Stimulated activated CD4-positive, alpha-beta T cell treated with anti-CD3 and anti-CD28 coated beads, Interleukin-12 subunit alpha, Interleukin-12 subunit beta, amount 100 ng/mL, for 24 hours (primary cell): ENCODE measurements at regions not wholly inside any gene's neighbourhood (a gene's known extent, or its start where the extent isn't known, plus 50 kb on each side); places are given as distances from the start of the nearest gene placed in this dataset.
"Not testable (repeated sequence)": the region's sequence is repeated elsewhere in the genome, so short reads cannot be mapped to it uniquely, and the experiment has no call there.

Experiments
- DNase-seq, 2 experiments: peaks; one replicate each; pipeline ENCODE4 v3.0.0-alpha.2; 2020; ENCODE audit warnings: low read depth in 2 of 2

DNA sequence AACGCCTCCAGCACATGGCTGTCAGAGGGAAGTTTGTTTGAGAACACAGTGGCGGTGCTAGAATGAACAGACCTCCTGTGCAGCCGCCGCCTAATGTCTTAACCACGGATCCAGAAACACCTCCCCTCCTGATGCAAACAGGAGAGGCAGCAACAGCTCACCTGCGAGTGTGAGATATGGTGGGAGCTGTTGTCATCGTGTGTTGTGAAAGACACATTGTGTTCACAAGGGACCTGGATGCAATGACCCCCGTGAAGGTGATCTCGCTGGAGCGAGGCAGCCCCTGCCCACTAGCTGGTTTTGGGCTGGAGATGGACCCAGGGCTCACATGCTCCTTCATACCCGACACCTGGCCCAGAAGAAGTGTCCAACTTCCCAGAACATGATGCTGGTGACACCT is 315.3 kb upstream of the C1orf174 start:
- no peak for DNase-seq

DNA sequence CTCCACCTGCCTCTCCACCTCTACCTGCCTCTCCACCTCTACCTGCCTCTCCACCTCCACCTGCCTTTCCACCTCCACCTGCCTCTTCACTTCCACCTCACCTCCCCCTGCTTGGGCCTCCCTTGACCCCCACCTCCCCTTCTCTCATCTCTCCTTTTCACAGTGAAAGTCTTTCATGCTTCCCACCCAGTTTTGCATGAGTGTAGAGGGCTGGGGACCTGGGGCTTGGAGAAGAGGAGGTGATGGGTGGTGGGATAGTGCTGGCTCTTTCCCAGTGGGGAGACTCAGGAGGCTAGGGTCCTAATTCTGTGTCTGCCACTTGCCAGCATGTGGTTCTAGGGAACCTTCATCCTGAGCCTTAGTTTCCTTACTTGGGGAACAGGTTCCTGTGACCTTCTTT is 316.2 kb upstream of the C1orf174 start:
- DNase-seq, result no peak

DNA sequence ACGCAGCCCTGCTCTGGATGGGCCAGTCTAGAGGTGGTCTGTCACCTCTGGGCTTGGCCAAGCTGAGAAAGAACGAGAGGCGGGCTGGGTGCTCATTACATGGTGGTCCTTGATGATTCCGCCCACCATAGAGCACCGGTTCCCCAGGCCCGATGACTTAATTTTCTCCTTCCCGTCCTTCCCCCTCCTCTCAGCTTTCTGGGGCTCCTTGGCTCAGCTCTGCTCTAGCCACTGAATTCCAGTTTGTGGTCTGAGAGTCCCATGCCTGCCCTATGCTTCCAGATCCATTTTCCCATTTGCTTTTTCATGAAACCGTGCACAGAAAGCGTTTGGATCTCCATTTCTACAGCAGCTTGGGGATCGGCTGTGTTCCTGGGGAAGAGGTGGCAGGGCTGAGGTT is 318.5 kb upstream of the C1orf174 start:
- DNase-seq, result no peak

DNA sequence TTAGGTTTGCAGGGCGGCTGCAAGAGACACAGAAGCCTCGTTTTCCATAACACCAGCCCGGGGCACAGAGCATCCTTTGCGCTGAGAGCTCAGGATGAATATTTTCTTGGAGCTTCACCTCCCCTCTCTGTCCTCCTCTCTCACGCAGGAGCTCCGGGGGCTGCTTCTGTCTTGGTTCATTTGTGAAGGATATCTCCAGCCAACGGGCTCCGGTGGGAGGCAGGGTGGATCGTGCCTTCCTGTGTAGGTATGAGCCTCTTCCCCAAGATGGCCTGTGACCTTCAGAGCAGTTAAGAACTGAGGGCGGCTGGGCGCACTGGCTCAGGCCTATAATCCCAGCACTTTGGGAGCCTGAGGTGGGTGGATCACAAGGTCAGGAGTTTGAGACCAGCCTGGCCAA is 319.0 kb upstream of the C1orf174 start:
- DNase-seq, result no peak

DNA sequence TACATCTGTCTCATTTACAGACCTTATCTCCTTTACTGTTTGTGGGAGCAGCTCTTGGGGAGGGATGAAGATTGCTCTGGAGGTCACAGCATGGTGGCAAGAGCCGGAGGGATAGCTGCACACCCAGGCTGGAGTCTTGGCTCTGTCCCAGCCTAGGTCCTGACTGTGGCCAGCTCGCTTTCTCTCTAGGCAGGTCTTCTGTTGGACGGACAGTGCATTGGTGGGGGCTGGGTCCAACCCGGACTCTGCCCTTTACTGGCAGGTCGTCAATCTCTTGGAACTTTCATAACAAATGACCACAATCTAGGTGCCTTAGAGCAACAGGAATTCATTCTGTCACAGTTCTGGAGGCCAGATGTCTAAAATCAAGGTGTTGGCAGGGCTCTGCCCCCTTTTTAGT is 319.8 kb upstream of the C1orf174 start:
- DNase-seq, result no peak

DNA sequence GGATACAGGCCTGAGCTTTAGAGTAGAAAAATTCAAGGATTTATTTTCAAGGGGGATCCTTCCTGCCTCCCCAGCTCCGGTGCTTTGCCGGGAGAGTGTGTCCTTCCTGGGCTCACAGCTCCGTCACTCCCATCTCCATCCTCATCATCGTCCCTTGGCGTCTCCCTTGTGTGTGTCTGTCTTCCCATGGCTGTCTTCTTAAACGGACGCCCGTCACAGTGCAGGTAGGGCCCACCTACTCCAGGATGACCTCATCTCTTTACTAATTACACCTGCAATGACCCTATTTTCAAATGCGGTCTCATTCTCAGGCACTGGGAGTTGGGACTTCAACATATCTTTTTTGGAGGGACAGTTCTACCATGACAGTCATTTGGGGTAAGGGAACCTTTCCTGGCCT is 320.3 kb upstream of the C1orf174 start:
- no peak for DNase-seq

DNA sequence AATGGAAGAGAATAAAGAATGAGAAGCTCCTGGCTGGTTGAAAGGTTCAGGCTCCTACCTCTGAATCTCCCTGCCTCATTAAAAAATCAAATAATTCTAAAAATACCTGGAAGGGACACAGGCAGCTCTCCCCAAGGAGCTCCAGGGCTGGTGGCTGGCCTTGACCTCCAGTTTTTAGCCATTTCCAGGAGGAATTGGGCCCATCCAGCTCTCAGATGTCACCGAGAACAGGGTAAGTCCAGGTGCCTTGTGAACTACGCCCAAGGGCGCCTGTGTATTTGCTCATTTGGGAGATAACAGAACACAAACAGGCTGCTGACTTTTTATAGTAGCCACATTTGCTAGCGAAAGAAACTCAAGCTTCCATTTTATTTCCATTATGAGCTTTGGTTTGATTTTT is 321.0 kb upstream of the C1orf174 start:
- no peak for DNase-seq

DNA sequence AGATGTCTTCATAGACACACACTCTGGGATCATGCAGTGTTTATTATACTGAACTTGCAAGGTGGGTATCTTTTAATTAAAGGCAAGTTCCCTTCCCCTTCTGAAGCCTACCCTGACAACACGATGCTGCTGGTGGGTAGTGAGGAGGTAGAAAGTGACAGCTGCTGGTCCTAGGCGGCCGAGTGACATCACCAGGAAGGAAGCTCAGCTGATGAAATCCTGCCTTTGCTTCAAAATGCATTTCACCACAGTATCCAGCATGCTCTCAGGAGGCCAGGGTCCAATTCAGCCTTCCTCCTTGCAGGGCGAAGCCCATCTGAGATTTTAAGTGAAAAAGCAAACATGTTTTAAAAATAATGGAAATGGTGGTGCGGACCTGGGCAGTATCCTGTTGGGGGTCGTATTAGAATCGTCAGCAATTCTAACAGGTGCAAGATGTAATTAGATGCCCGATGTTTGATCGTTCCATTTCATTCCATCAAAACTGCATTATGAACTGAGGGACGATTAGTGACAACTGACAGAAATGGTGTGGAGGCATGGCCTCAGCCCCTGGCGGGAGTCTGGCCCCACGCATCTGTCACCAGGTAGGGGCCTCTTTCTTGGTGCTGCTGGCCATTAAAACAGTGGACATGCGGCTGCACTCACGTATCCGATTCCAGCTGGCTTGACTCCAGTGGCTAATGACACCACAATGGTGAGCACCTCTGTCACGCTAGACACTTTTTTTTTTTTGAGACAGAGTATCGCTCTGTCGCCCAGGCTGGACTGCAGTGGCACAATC is 324.8 kb upstream of the C1orf174 start:
- DNase-seq, result no peak

DNA sequence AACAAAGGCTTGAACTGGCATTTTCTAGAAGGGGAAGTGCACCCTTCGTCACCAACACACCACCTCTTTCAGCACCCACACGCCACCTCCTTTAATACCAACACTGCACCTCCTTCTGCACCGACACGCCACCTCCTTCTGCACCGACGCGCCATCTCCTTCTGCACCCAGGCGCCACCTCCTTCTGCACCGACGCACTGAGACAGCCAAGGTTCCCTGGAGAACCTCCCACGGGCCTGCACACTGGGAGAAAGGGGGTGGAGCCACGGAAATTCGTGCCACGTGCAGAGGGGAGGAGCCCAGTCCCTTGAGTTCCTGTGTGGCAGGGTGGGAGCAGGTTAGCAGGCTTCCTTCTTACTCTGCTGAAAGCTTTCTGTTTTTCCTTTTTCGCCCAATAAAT is 327.9 kb upstream of the C1orf174 start:
- DNase-seq, result no peak

DNA sequence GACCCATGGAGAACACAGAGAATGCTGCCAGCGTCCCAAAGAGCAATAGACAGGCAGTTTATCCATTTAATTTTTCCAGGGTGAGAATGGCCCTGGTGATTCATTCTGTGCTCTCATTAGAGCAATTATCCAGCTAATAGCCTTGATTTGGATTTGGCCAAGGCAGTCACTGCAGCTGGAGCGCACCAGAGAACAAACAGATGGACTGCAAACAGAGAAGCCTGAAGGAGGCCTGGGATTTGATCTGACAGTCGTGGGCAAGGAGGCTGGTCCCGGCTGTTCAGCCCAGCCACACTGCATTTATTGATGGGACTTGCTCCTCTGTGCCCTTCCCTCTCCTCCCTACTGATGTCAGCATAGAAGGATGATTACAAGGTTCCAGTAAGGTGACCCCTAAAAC is 353.9 kb upstream of the C1orf174 start:
- no peak for DNase-seq

DNA sequence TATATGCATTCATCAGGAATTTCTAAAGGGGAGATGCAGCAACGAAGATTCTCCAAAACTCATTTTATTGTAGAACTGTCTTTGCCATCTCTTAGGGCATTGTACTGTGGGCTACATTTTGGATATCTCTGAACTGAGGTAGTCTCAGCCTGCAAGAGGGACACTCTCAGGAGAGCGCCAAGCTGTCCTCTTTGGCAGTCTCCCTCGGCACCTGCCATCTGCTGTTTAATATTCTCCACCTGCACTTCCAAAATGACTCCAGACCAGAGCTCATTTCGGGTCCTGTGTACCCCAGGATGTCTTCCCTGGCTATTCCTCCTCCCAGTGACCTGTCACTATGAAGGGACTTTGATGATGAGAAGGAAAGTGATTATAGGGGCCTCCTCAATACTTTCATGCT is 356.3 kb upstream of the C1orf174 start:
- DNase-seq, result no peak

DNA sequence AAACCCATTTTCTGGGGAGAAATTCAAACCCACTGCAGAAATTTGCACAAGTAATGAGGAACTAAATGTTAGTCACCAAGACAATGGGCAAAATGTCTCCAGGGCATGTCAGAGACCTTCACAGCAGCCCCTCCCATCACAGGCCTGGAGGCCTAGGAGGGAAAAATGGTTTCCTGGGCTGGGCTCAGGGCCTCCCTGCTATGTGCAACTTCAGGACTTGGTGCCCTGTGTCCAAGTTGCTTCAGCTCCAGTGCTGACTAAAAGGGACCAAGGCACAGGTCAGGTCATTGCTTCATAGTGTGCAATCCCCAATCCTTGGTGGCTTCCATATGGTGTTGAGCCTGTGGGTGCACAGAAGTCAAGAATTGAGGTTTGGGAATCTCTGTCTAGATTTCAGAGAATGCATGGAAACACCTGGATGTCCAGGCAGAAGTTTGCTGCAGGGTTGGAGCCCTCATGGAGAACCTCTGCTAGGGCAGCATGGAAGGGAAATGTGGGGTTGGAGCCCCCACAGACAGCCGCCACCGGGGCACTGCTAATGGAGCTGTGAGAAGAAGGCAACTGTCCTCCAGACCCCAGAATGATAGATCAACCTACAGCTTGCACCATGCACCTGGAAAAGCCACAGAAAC is 358.2 kb upstream of the C1orf174 start:
- DNase-seq, result not testable (repeated sequence)

DNA sequence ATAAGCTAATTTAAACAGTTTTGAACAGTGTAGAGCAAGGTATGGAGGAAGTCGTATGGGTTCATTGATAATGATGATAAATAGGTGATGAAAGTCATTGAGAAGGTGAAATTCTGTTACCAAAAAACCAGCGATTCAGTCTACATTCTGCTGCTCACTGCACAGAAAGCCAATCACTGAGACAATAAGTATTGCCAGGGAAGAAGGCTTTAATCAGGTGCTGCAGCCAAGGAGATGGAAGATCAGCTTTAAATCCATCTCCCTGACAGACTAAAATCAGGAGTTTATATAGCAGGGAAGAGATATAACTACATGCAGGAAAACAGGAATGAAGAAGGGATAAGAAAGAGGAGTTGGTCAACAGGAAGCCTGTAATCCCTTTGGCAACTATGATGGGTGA is 361.3 kb upstream of the C1orf174 start:
- no peak for DNase-seq

DNA sequence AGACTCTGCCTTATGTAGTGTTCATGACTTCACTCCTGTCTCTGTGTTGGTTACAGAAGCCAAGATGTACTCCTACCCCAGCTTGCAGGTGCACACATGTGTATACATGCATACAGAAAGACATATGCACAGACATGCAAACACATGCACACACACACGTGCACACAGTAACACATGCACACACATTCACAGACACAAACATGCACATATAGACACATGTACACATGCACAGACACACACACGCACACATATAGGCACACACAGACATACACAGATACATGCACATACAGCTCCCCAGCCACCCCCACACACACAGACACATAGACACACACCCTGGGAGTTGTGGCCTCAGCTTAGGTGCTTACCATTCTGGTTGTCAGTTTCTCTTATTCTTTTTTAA is 362.6 kb upstream of the C1orf174 start:
- DNase-seq, result no peak

DNA sequence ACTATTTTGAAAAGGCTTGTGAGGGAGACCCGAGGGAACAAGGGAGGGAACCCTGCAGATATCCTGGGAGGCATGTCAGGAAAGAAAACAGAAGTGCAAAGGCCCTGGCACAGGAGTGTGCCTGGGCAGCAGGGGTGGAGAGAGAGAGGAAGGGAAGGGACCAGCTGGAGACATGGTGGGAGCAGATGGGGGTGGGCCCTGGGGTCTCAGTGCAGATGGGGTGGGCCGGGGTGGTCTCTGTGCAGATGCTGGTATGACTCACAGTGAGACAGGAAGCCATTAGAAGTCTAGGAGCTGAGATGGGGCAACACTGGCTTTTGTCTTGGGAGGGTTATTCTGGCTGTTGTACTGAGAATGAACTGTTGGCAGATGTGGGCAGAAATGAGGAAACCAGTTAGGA is 363.6 kb upstream of the C1orf174 start:
- DNase-seq, result no peak

DNA sequence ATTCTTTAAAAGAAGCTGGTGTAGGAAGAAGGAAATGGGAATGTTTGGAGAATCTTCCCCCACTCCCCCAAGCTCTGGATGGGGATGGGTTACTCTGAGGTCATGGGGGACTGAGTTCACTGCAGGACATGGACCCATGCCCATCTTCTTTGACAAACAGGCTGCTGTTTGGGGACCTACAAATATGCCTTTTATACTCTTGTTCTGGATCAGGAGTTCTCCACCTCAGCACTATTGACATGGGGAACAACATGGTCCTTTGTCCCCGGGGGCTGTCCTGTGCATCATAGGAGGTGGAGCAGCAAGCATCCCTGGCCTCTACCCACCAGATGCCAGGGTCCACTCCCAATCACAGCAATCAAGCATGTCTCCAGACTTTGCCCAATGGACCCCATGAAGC is 365.8 kb upstream of the C1orf174 start:
- DNase-seq, result no peak

DNA sequence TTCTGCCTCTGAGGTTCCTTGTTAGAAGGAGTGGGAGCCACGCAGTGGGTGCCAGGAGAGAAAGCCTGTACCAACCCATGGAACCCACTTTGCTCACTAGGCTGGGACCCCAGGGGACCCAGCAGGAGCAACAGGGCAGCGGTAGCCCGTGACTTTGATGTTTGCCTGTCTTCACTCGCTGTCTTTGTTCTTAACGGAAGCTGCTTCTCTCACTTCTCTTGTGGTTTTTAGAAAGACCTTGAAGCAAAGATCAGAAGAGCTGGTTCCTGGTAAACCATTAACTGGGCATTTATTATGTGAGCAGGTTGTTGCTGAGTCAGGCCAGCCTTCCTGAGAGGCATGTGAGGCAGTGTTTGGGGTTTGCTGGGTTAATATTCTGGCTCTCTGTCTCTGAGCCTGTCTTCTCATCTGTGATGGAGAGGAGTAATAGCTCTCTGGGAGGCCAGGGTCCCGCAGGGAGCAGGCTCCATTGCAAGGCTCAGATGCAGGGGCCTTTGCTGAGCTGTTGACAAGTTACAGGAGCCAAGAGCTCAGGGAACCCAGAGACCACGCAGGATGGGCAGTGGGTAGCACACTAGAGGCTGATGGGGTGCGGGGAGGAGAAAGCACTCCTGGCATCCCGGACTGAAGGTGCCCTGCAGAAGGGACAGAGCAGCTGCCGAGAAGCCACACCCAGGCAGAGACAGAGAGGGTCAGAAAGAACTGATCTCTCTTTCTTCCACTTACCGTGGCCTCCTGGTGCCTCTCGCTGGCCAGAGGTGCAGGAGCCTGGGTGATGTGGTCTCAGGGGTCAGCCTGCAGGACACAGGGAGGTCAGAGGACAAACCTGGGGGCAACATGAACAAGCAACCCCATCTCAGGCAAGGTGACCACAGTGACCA is 367.5 kb upstream of the C1orf174 start:
- DNase-seq, result no peak

DNA sequence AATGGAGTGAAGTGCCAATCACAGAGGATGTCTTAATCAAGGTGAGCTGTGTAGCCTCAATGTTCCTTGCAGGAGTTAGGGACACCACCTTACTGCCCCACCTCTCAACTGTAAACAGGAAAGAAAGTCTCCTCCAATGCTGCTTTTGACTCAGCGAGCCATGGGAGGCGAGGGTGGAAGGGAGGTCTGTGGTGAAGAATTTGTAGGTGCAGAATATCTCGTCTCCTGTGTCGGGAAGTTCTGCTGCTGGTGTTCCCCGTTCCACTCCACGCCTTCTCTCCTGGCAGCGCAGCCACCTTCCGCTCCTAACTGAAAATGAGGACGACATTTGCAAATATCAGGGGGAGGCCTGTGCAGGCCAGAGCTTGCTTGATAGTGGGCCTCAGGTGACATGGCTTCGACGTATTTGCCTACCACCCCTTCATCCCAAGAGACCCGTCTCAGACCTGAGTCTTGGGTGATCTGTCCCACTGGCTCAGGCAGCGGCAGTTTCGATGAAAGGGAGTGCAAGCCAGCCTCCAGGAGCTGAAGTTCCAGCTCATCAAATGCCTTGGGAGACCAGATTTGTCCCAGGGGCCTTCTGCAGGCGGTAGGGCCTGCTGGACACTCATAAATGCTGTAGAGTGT is 368.3 kb upstream of the C1orf174 start:
- DNase-seq, result no peak

DNA sequence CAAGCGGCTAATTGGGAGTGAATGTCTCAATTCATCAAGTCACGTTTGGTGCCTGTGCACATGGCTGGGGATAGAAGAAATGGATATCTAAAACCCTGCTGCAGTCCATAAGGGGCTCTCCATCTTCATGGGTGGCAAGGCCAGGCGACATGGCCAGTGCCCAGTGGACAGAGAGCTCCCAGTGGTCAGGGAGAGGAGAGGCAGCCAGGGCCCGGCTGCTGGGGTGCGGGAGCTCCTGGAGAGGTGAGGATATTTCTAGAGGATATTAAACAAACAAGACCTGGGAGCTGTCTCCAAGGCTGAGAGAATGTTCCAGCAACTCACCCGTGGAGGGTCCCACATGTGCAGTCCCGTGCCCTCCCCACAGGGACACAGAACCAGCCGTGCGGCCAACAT is 368.8 kb upstream of the C1orf174 start:
- no peak for DNase-seq

DNA sequence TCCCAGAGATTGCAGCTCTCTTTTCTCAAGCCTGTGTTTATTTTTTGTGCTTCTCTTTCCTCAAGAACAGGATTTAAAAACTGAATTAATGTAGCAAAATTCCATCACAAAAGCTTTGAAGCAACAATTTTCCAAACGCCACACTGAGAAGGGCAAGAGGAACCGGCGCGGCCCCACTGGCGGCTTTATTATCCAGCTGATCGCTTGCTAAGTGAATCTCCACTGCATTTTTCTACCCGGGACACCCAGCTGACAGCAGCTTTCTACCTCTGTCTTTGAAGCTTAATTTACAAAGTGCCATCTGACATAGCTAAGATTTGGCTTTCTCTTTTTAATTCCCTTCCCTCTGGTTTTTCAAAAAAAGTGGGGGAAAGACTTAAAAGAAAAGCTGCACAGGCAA is 369.3 kb upstream of the C1orf174 start:
- no peak for DNase-seq

DNA sequence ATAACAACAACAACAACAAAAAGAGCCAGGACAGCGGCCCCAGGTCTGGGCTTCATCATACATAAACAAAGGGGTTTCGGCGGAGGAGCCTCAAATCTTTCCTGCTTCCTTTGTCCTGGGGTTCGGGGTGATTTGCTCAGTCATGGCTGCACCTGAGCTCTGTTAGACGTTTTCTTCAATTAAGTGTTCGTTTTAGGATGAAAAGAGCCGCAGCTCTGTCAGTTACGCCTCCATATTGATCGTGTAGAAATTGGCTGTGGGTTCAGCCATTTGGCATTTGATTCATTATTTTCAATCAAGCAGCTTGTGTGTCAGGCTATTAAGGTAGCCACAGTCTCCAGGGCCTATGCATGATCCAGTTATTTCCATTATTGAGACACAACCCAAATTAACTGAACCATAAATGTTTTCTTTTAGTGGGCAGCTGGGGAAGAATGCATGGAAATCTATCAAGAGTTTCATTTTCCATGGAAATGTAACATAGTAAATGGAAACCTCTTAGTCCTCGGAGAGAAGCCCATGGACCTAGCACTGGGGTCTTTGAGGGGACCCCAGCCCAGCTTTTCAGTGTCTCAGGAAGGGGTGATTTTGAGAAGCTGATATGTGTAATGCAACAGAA is 370.0 kb upstream of the C1orf174 start:
- DNase-seq, result no peak
